GM12875 (cell line): ENCODE measurements at regions not wholly inside any gene's neighbourhood (a gene's known extent, or its start where the extent isn't known, plus 50 kb on each side); places are given as distances from the start of the nearest gene placed in this dataset.
"Not testable (repeated sequence)": the region's sequence is repeated elsewhere in the genome, so short reads cannot be mapped to it uniquely, and the experiment has no call there.

ENCODE experiments used
- H3K4me3 ChIP-seq: one replicate; pipeline ENCODE4 v1.5.1; 2011; ENCODE audit warnings: low read depth, low read length, control low read depth
- TF ChIP-seq, protein P1 (sequence below): IDR thresholded peaks from 2 replicates; pipeline ENCODE4 v1.5.1; 2011; ENCODE audit warnings: low read depth, mild to moderate bottlenecking, control low read depth, inconsistent platforms, low read length, moderate library complexity, borderline replicate concordance; ENCODE audit not compliant: insufficient read depth

GRCh38 chr7:142476077-142476476, 218.2 kb upstream of the PRSS58 start:
- H3K4me3 ChIP-seq: no peak overlapping the region
- TF ChIP-seq, protein P1, sequence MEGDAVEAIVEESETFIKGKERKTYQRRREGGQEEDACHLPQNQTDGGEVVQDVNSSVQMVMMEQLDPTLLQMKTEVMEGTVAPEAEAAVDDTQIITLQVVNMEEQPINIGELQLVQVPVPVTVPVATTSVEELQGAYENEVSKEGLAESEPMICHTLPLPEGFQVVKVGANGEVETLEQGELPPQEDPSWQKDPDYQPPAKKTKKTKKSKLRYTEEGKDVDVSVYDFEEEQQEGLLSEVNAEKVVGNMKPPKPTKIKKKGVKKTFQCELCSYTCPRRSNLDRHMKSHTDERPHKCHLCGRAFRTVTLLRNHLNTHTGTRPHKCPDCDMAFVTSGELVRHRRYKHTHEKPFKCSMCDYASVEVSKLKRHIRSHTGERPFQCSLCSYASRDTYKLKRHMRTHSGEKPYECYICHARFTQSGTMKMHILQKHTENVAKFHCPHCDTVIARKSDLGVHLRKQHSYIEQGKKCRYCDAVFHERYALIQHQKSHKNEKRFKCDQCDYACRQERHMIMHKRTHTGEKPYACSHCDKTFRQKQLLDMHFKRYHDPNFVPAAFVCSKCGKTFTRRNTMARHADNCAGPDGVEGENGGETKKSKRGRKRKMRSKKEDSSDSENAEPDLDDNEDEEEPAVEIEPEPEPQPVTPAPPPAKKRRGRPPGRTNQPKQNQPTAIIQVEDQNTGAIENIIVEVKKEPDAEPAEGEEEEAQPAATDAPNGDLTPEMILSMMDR: no peak

GRCh38 chr7:142471820-142472219, 214.0 kb upstream of the PRSS58 start:
- H3K4me3 ChIP-seq: no peak overlapping the region
- TF ChIP-seq, protein P1: no peak

DNA sequence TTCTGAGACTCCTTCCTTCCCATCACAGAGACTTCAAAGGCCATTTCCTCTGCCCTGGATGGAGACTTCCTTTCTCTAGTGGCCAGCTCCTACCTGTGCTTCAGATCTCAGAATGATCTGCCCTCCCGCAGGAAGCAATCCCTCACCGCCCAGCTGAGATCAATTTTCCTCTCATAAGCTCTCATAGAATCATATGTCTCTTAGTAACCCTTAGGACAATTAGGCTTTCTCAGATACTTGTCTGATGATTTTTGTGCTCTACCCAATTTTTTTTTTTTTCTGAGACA, 212.6 kb upstream of the PRSS58 start:
- TF ChIP-seq, protein P1: no peak
- no peak overlapping the region for H3K4me3 ChIP-seq

DNA sequence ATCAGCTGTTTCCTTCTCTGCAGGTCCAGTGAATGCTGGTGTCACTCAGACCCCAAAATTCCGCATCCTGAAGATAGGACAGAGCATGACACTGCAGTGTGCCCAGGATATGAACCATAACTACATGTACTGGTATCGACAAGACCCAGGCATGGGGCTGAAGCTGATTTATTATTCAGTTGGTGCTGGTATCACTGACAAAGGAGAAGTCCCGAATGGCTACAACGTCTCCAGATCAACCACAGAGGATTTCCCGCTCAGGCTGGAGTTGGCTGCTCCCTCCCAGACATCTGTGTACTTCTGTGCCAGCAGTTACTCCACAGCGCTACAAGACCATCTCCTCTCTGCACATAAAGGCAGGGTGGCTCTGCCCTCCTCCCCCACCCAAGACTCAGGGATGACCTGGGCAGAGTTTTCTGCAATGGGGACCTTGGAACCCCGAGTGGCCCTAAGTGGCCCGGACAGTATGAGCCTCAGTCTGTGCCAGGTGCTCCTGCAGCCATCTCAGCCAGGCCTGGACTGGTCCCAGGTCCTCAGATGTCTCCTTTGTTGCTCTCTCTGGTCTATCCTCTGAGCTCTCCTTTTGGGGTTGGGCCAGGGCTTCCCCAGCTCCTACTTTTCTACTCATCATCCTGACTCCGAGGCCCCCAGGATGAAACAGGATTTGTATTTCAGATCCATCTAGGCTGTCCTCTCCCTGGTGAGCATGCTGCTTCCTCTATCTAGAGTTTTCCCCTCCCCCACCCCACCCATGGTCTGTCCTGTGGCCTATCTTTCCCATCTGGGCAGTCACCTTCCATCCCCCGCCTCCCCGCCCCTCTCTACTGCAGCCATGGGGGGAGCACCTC, 212.1 kb upstream of the PRSS58 start:
- TF ChIP-seq, protein P1: no peak
- no peak overlapping the region for H3K4me3 ChIP-seq

DNA sequence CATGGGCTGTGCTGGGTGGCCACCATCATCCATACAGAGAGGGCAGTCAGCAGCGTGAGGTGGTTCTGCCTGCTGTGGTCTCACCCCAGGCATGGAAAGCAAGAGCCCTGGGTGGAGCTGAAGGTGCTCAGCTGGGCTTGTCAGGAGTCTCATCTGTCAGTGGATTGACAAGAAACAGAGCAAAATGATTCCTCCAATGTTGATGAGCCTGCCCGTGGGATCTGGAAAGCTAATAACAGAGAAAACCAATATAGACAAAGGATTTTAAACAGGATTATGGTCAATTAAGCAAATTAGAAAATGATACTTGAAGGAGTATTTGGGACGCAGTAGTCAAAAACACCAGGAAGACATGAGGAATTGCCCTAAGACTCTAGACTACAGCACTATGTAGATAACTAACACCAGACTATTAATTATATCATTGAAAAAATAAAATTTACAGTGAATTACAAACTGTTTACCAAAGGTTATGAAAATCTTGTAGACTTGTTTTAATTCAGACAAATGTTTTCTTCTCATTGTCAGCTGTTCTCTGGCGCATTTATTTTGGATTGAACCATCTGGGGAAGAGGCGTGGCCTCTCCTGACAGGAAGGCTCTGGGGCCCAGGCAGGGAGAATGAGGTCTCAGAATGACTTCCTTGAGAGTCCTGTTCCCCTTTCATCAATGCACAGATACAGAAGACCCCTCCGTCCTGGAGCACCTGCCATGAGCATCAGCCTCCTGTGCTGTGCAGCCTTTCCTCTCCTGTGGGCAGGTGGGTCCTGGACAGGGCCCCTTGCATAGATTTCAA, 211.2 kb upstream of the PRSS58 start:
- TF ChIP-seq, protein P1: no peak
- no peak overlapping the region for H3K4me3 ChIP-seq

DNA sequence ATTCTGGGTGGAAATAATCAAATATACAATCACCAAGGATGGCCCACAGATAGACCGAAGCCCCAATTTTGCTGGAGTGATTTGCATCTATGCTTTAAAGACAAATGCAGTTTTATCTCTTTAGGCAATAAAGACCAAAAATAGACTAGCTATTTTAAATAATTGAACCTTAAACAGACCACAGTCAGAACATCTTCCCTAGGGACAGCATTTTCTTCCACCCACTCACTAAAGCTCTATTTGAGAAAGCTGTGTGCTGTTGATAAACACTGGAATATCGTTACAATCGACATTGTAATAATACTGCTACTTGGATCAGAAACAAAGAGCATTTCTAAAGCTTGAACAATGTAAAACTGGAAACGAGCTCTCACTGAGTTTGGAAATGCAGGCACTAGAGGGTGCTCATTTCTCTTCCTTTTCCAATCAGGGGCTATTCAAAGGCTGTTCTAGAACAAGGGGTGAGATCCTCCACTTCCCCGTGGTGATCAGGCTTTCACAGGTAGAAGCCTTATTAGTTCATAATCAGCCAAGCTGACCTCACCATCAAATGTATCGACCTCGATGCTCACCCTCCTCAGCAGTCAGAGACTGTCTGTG, 209.3 kb upstream of the PRSS58 start:
- H3K4me3 ChIP-seq: not testable (repeated sequence)

- TF ChIP-seq, protein P1: no peak
- no peak overlapping the region for H3K4me3 ChIP-seq
Observed at GRCh38 chr7:142463401-142463850, 205.6 kb upstream of the PRSS58 start.
